HepG2 (cell line): ENCODE measurements at regions not wholly inside any gene's neighbourhood (a gene's known extent, or its start where the extent isn't known, plus 50 kb on each side); places are given as distances from the start of the nearest gene placed in this dataset.

ENCODE experiments used
- ATAC-seq: fragments of 200-7000 bp; cut with Tn5 transposase; 3 replicates; pipeline ENCODE4 v1.9.1; 2020; ENCODE audit warnings: mild to moderate bottlenecking, moderate library complexity
- BruUV-seq: library from RNA; stranded (reverse); fragments of 400-500 nt; replicated peaks from 2 replicates; lab custom pipeline; 2021; lab: Mats Ljungman, UMichigan
- CTCF ChIA-PET: fragments of 300-600 bp; formaldehyde crosslinking; extraction: SDS; loops from one replicate; lab custom pipeline; 2021; ENCODE audit warnings: low total read pairs, inconsistent platforms, low intra/inter-chr PET ratio; lab: Yijun Ruan, JAX
- POLR2A ChIA-PET: fragments of 350-600 bp; sonication (Branson Sonifier 250); formaldehyde crosslinking; loops from one replicate; lab custom pipeline; 2020; ENCODE audit warnings: antibody characterized with exemption, inconsistent platforms; lab: Yijun Ruan, JAX
- DNase-seq: peaks from one replicate; pipeline ENCODE4 v3.0.0-alpha.2; 2015; ENCODE audit warnings: low spot score
- FAIRE-seq: peaks from 3 replicates; lab custom pipeline; 2011; peaks lifted over from hg19 to GRCh38; lab: Jason Lieb, UNC
- H2AFZ ChIP-seq: one replicate; pipeline ENCODE4 v1.6.1; 2011; ENCODE audit warnings: low read length, inconsistent platforms
- H3K27ac ChIP-seq: fragments of 300-600 bp; 3 replicates; pipeline ENCODE4 v1.8.0; 2011; ENCODE audit warnings: mixed run types, mild to moderate bottlenecking, mixed read lengths, low read length, inconsistent platforms; ENCODE audit not compliant: insufficient read depth; ENCODE audit errors: extremely low read length
- H3K27me3 ChIP-seq, 2 experiments: fragments of 200-600 bp in 1 of 2; 2 replicates in 1 of 2; 3 replicates in 1 of 2; pipeline versions ENCODE4 v1.6.0 to v1.8.0; 2011; ENCODE audit warnings: low read length in 2 of 2, mild to moderate bottlenecking in 2 of 2, moderate library complexity in 2 of 2, inconsistent platforms in 1 of 2; ENCODE audit not compliant: insufficient read depth in 2 of 2, control insufficient read depth in 1 of 2
- H3K36me3 ChIP-seq, 2 experiments: fragments of 200-600 bp in 1 of 2; replicated peaks in 1 of 2; 2 replicates in 1 of 2; 3 replicates in 1 of 2; pipeline versions ENCODE4 v1.5.1 to v1.8.0; 2011; ENCODE audit warnings: low read length in 2 of 2, inconsistent platforms in 1 of 2; ENCODE audit not compliant: insufficient read depth in 2 of 2, control insufficient read depth in 1 of 2
- H3K4me1 ChIP-seq: 2 replicates; pipeline ENCODE4 v1.5.1; 2012; ENCODE audit warnings: low read length, inconsistent platforms; ENCODE audit not compliant: insufficient read depth
- H3K4me2 ChIP-seq: 2 replicates; pipeline ENCODE4 v1.6.0; 2011; ENCODE audit warnings: low read depth, low read length, inconsistent platforms
- H3K4me3 ChIP-seq, 3 experiments: fragments of 200-600 bp in 1 of 3; sonication (generic), shearing (Covaris generic) in 1 of 3; replicated peaks in 1 of 3; 2 replicates each; pipeline ENCODE4 v1.5.1; 2011 to 2016; ENCODE audit warnings: low read length in 3 of 3, inconsistent platforms in 2 of 3, low read depth in 2 of 3, mild to moderate bottlenecking in 2 of 3, control low read depth in 1 of 3, mixed read lengths in 1 of 3; ENCODE audit not compliant: insufficient read depth in 1 of 3
- H3K79me2 ChIP-seq: one replicate; pipeline ENCODE4 v1.6.1; 2011; ENCODE audit warnings: low read length, inconsistent platforms; ENCODE audit not compliant: insufficient read depth
- H3K9ac ChIP-seq: 2 replicates; pipeline ENCODE4 v1.6.0; 2011; ENCODE audit warnings: mild to moderate bottlenecking, low read depth, low read length, inconsistent platforms; ENCODE audit not compliant: insufficient read depth
- H3K9me3 ChIP-seq: 2 replicates; pipeline ENCODE4 v1.5.1; 2012; ENCODE audit warnings: mild to moderate bottlenecking, low read length
- H4K20me1 ChIP-seq: 2 replicates; pipeline ENCODE4 v1.6.0; 2011; ENCODE audit warnings: inconsistent platforms, mild to moderate bottlenecking, low read length, moderate library complexity; ENCODE audit not compliant: insufficient read depth
- ATF6 ChIP-seq: sonication (generic); formaldehyde crosslinking; conservative IDR thresholded peaks from 2 replicates; pipeline ENCODE4 v1.4.0; 2020; ENCODE audit warnings: missing genetic modification reagents
- CBX2 ChIP-seq, 2 experiments: fragments of 200-600 bp in 1 of 2; sonication (generic); formaldehyde crosslinking in 1 of 2; IDR thresholded peaks; 2 replicates each; pipeline versions ENCODE4 v1.7.0 to v1.8.1; 2018 to 2022; ENCODE audit warnings: low read depth in 2 of 2, low read length in 1 of 2, mild to moderate bottlenecking in 1 of 2, missing genetic modification reagents in 1 of 2
- CC2D1A ChIP-seq: sonication (generic); formaldehyde crosslinking; IDR thresholded peaks from 2 replicates; pipeline ENCODE4 v1.8.1; 2023; ENCODE audit warnings: mild to moderate bottlenecking, missing genetic modification reagents
- HDAC2 ChIP-seq: sonication (generic); formaldehyde crosslinking; IDR thresholded peaks from 2 replicates; pipeline ENCODE4 v1.4.0; 2020; ENCODE audit warnings: missing genetic modification reagents
- HMGXB4 ChIP-seq, 2 experiments: sonication (generic) in 1 of 2; formaldehyde crosslinking in 1 of 2; IDR thresholded peaks; 2 replicates each; pipeline versions ENCODE4 v1.4.0 to v1.6.1; 2018 to 2020; ENCODE audit warnings: missing genetic modification reagents in 2 of 2, borderline replicate concordance in 1 of 2, low read depth in 1 of 2, mild to moderate bottlenecking in 1 of 2, missing biosample characterization in 1 of 2
- KMT2A ChIP-seq: sonication (generic); formaldehyde crosslinking; IDR thresholded peaks from 2 replicates; pipeline ENCODE4 v1.4.0; 2020; ENCODE audit warnings: missing genetic modification reagents
- ZBTB4 ChIP-seq: sonication (generic); formaldehyde crosslinking; IDR thresholded peaks from 2 replicates; pipeline ENCODE4 v1.4.0; 2020; ENCODE audit warnings: missing genetic modification reagents, mild to moderate bottlenecking, borderline replicate concordance
- ZNF510 ChIP-seq: sonication (generic); formaldehyde crosslinking; IDR thresholded peaks from 2 replicates; pipeline ENCODE4 v1.4.0; 2020; ENCODE audit warnings: low read depth, mild to moderate bottlenecking, missing genetic modification reagents
- ZNF577 ChIP-seq: sonication (generic); formaldehyde crosslinking; IDR thresholded peaks from 2 replicates; pipeline ENCODE4 v1.4.0; 2020; ENCODE audit warnings: mild to moderate bottlenecking, low read depth, missing genetic modification reagents, borderline replicate concordance
- WGBS: methylation state at CpG from one replicate; pipeline ENCODE4 v1.1.6; 2017; ENCODE audit warnings: low lambda C conversion rate; 5-methylcytosine and 5-hydroxymethylcytosine counted together
- in situ Hi-C: cut with HindIII; loops from 2 replicates; pipeline ENCODE4 v1.10.0; 2017; ENCODE audit warnings: low pct_unique_long_range_greater_than_20kb; ENCODE audit not compliant: extremely low pct_ligation_motif_present
- intact Hi-C: fragments of 100-400 bp; cut with micrococcal nuclease; formaldehyde crosslinking; loops from one replicate; pipeline ENCODE4 v1.10.0; 2022; ENCODE audit not compliant: unreplicated experiment

GRCh38 chr5:174553556-174553955 is 170.8 kb upstream of the MSX2 start:
- Histone ChIP-seq H4K20me1 (no peaks in the 10 kb centered on the region), H3K9me3 (no peaks in the 10 kb centered on the region), H3K27ac (no peak overlapping the region), H3K4me3 (no peak overlapping the region), H3K27me3 (no peaks in the 10 kb centered on the region), H3K79me2 (no peaks in the 10 kb centered on the region), H3K4me1 (no peaks in the 10 kb centered on the region), H3K9ac (no peak overlapping the region), H3K36me3 (no peaks in the 10 kb centered on the region), H2AFZ (no peak overlapping the region), H3K4me2 (no peak overlapping the region)
- no CpG with 5 or more reads among the region's 12 CpGs for WGBS
- FAIRE-seq (no peak), DNase-seq (no peak), ATAC-seq (no peak)
- no peak for TF ChIP-seq ATF6 (CRISPR knock-in tag)
- TF ChIP-seq CBX2 (IDR thresholded peaks at IDR 0.05; ENCODE audit: low read depth, low read length): no peak
- TF ChIP-seq CBX2 (CRISPR knock-in tag; IDR thresholded peaks at IDR 0.05; ENCODE audit: low read depth): no peak
- no peak for TF ChIP-seq KMT2A (CRISPR knock-in tag)
- TF ChIP-seq ZNF510 (CRISPR knock-in tag): no peak
- TF ChIP-seq ZBTB4 (CRISPR knock-in tag): no peak
- TF ChIP-seq CC2D1A: no peak
- TF ChIP-seq HMGXB4 (CRISPR knock-in tag; IDR thresholded peaks at IDR 0.05; ENCODE audit: borderline replicate concordance in 1 of 2, low read depth in 1 of 2): no peak
- no peak for TF ChIP-seq ZNF577 (CRISPR knock-in tag)
- TF ChIP-seq HDAC2 (CRISPR knock-in tag): no peak
- intact Hi-C loops: no loop called here
- ChIA-PET CTCF (no interaction called here), POLR2A (no interaction called here)
- in situ Hi-C loops: no loop called here
- BruUV-seq: no TSS peak
